ENCODE measurements at regions not wholly inside any gene's neighbourhood (a gene's known extent, or its start where the extent isn't known, plus 50 kb on each side); places are given as distances from the start of the nearest gene placed in this dataset.
"Not testable (repeated sequence)": the region's sequence is repeated elsewhere in the genome, so short reads cannot be mapped to it uniquely, and the experiment has no call there.

GRCh38 chr20:25777241-25777640 is 80.6 kb upstream of the ZNF337 start:
- FAIRE-seq; H3K4me3 ChIP-seq (ENCODE audit: low read depth, low read length): not testable (repeated sequence)

GRCh38 chr20:25774711-25775110 is 78.1 kb upstream of the ZNF337 start:
- not testable (repeated sequence) for H3K36me3 ChIP-seq (ENCODE audit: control insufficient read depth, insufficient read depth, low read length); DNase-seq (ENCODE audit: low read depth); H3K27me3 ChIP-seq (ENCODE audit: control insufficient read depth, insufficient read depth, low read length); H3K4me3 ChIP-seq (ENCODE audit: low read depth, low read length); FAIRE-seq

More at GRCh38 chr20:25777241-25777640, 80.6 kb upstream of the ZNF337 start:
- not testable (repeated sequence) for H3K27me3 ChIP-seq (ENCODE audit: control insufficient read depth, insufficient read depth, low read length); DNase-seq (ENCODE audit: low read depth); H3K36me3 ChIP-seq (ENCODE audit: control insufficient read depth, insufficient read depth, low read length)

- not testable (repeated sequence) for FAIRE-seq; H3K27me3 ChIP-seq (ENCODE audit: control insufficient read depth, insufficient read depth, low read length); H3K4me3 ChIP-seq (ENCODE audit: low read depth, low read length); H3K36me3 ChIP-seq (ENCODE audit: control insufficient read depth, insufficient read depth, low read length); DNase-seq (ENCODE audit: low read depth)
Measured at GRCh38 chr20:25774203-25774602, 77.5 kb upstream of the ZNF337 start.

GRCh38 chr20:25772437-25772836 is 75.8 kb upstream of the ZNF337 start:
- H3K27me3 ChIP-seq (ENCODE audit: control insufficient read depth, insufficient read depth, low read length); H3K4me3 ChIP-seq (ENCODE audit: low read depth, low read length); FAIRE-seq; DNase-seq (ENCODE audit: low read depth); H3K36me3 ChIP-seq (ENCODE audit: control insufficient read depth, insufficient read depth, low read length): not testable (repeated sequence)

- H3K27me3 ChIP-seq (ENCODE audit: control insufficient read depth, insufficient read depth, low read length); DNase-seq (ENCODE audit: low read depth); FAIRE-seq: not testable (repeated sequence)
Measured at GRCh38 chr20:25771818-25772217, 75.2 kb upstream of the ZNF337 start.

GRCh38 chr20:25761596-25761995 is 64.9 kb upstream of the ZNF337 start:
- no peaks in the 10 kb centered on the region for H3K27me3 ChIP-seq (ENCODE audit: control insufficient read depth, insufficient read depth, low read length)
- FAIRE-seq (no peak), DNase-seq (ENCODE audit: low read depth) (no peak)
- H3K4me3 ChIP-seq (ENCODE audit: low read depth, low read length), result no peak overlapping the region
- H3K36me3 ChIP-seq (ENCODE audit: control insufficient read depth, insufficient read depth, low read length), result no peaks in the 10 kb centered on the region
- TF ChIP-seq CTCF (IDR thresholded peaks at IDR 0.05; ENCODE audit: insufficient read depth, low read length, severe bottlenecking), result no peak

More at GRCh38 chr20:25771818-25772217, 75.2 kb upstream of the ZNF337 start:
- not testable (repeated sequence) for H3K4me3 ChIP-seq (ENCODE audit: low read depth, low read length); H3K36me3 ChIP-seq (ENCODE audit: control insufficient read depth, insufficient read depth, low read length)

- not testable (repeated sequence) for H3K4me3 ChIP-seq (ENCODE audit: low read depth, low read length); H3K27me3 ChIP-seq (ENCODE audit: control insufficient read depth, insufficient read depth, low read length); FAIRE-seq; H3K36me3 ChIP-seq (ENCODE audit: control insufficient read depth, insufficient read depth, low read length); DNase-seq (ENCODE audit: low read depth)
Measured at GRCh38 chr20:25761046-25761445, 64.4 kb upstream of the ZNF337 start.

GRCh38 chr20:25750765-25751696 is 54.4 kb upstream of the ZNF337 start:
- peak; percentile 26 for DNase-seq (ENCODE audit: low read depth)
- FAIRE-seq, result no peak
- Histone ChIP-seq H3K36me3 (ENCODE audit: control insufficient read depth, insufficient read depth, low read length) (no peaks in the 10 kb centered on the region), H3K27me3 (ENCODE audit: control insufficient read depth, insufficient read depth, low read length) (no peaks in the 10 kb centered on the region), H3K4me3 (ENCODE audit: low read depth, low read length) (peak overlapping the region; percentile 55)
- TF ChIP-seq CTCF (IDR thresholded peaks at IDR 0.05; ENCODE audit: insufficient read depth, low read length, severe bottlenecking), result no peak
